HG03196 (cell line): ENCODE measurements at regions not wholly inside any gene's neighbourhood (a gene's known extent, or its start where the extent isn't known, plus 50 kb on each side); places are given as distances from the start of the nearest gene placed in this dataset.
A peak's percentile ranks its signal among the peaks of the same experiment; 100 is the strongest.

ENCODE experiments used
- ATAC-seq: cut with Tn5 transposase; IDR thresholded peaks from one replicate; pipeline ENCODE4 v1.9.1; 2021; ENCODE audit not compliant: unreplicated experiment

DNA sequence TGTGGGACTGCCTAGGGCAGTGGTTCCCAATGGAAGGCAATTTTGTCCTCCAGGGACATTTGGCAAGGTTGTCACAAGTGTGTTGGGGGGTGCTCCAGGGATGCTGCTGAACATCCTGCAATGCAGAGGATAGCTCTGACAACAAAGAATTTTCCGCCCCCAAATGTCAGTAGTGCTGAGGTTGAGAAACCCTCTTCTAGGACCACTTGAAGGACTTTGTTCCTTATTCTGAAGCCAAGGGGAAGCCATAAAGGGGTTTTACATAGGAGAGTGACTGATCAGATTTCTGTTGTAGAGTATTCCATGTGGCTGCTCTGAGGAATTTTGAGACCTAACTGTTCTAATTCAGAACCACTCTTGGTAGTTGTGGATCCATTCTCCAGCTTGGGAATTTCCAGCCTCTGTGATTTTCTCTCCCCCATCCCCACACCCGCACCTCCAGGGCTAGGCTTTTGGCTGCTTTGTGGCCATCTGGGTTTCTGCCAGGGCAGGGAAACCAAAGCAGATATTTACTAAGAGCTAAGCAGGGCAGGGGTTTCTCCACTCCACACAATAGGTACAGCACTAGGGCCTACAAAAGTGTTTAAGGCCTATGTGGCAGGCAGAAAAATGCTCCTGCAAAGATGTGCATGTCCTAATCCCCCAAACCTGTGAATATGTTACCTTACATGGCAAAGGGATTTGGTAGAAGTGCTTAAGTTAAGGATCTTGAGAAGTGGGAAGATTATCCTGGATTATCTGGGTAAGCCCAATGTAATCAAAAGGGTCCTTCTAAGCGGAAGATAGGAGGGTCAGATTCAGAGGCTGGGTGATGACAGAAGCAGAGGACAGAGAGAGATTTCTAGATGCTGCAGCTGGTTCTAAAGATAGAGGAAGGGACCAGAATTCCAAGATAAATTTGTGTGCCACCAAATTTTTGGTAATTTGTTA, 135.4 kb downstream of the TMEM17 start:
- ATAC-seq: no peak

DNA sequence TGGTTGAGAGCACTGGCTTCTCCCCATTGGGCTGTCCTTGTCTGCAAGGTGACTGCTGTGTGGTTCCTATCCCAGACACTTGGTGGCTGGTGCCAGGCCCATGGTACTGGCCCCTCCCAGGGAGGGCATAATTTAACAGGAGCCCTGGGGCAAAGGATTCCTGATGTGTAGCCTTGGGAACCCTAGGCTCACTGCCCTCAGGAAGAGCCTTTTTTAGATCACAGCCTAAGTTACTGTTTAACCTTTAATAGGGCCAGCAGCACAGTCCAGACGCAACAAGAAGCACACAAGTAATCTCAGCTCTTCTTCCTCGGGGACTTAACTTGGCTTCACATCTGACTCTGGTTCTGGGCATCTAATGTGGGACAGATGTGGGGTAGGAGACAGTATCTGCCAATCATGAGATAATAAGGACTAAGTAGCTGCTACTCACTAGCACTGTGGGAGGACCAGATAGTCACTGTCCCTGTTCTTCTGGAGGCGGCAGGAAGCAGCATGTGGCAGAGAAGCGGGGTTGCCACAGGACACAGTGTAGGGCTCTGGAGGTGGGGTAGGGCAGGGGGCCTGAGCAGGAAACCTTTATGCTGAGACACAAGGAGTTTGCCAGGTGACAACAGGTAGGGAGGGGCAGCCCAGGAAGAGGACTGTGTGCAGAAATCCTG, 136.3 kb downstream of the TMEM17 start:
- no peak for ATAC-seq

DNA sequence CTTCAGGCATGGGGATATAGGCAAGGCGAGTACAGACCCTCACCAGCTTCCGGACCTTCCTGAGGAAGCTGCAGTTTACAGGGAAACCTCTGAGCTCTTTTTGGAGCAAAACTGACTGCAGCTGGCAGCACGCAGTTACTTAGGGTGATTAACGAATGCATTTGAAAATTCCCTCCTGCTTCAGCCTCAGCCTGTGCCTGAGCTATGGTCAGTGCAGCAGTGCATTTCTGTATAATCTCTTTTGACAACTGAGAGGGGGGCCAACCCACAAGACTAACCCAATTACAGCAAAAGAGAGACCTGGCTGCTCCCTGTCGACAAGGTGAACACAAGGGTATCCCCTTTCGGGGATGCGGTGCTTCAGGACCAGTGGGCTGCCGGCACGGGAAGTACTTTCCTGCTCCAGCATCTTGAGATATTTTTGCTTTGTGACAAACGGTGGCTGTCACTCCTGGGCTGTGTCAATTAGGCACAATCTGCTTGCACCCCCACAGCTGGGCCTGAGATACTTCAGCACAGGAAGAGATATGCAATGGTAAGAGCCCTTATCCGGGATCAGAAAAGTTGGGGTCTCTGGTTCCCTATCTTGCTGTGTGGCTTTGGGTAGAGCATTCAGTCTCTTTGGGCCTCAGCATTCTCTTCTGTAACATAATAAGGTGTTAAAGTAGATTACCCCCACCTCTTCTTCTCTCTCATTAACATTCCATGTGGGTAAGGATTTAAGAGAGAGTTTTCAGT, 141.0 kb downstream of the TMEM17 start:
- ATAC-seq: no peak

DNA sequence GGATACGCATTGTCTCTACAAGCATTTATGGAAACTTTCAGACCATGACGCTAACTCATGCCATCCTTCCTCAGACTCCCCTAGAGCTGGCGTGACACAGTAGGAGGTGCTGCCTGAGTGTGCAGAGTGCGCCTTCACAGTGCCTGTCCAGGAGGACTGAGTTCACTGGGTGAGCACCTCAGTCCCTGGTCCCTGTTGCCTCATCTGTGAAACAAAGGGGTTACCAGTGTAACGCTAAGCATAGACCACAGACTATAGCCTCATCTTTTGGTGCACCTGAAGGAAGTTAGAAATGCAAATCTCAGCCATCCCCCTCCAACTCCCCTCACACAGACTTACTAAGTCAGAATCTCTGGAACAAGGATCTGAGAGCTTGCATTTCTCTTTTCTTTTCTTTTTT, 142.8 kb downstream of the TMEM17 start:
- peak; percentile 52 for ATAC-seq

DNA sequence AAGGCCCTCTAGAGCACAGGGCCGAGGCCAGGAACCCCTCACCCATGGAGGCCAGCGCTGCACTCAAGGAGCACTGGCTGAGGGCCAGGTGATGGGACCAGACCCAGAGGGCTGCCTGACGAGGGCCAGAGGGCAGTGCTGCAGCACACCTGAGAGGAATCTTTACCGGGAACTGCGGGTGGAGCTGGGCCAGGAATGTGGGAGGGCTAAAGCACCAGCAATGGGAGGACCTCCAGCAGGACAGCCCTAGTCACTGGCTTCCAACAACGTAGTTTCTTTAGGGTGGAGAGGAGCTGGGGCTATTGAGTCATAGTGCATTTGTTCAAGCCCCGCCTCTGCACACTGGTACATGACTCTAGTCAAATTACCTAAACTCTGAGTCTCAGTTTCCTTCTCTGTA, 143.4 kb downstream of the TMEM17 start:
- ATAC-seq: no peak

DNA sequence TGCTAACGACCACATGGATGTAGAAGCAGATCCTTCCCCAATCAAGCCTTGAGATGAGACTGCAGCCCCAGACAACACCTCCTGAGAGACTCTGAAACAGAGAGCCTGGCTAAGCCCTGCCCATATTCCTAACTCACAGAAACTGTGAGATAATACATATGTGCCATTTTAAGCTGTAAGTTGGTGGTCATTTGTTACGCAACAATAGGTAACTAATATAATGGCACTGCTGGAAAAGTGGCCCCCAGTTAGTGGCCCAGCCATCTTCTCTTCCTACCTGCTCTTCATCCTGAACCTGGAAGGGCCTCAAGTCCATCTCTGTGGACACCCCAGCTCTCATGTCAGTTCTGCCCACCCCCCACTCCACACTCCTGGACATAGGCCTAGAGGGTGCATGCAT, 144.0 kb downstream of the TMEM17 start:
- ATAC-seq: no peak

DNA sequence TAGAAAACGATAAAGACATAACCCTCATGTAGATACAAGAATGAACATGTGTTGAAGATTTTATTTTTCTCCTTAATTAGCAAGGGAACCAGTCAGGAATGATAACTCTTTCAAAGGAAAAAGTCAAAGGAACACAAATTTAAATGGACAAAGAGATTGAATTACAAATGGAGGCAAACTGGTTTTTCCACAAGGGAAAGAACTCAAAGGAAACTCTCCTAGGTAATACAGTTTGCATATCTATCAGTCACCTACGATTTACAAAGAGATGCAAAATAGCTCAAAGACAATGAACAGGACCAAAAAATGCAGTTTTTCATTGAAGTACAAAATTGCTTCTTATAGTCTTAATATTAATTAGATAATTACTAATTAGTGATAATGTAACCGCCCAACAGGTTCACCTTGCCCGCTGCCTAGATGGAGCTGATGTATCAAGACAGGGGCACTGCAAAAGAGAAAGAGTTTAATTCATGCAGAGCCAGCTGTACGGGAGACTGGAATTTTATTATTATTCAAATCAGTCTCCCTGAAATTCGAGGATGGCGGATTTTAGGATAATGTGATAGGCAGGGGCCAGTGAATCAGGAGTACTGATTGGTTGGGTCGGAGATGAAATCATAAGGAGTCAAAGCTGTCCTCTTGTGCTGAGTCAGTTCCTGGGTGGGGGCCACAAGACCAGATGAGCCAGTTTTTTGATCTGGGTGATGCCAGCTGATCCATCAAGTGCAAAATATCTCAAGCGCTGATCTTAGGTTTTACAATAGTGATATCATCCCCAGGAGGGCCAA, 151.0 kb downstream of the TMEM17 start:
- no peak for ATAC-seq

DNA sequence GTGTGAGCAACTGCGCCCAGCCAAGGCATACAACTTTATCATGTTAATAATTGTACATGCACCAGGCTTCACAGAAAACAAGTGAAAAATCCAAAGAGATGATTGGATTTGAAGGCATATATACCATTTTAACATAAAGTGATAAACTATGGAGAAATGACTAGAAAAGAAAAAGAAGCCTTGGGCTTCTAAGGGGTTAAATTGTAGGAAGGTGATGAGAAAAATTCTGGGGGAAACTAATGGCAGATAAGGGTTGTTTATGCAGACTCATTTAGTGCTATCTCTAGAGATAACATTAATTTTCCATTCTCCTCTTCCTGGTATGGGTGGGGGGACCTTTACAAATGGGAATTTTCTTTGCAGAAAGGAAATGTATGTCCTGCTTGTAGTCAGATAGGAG, 154.0 kb downstream of the TMEM17 start:
- no peak for ATAC-seq

DNA sequence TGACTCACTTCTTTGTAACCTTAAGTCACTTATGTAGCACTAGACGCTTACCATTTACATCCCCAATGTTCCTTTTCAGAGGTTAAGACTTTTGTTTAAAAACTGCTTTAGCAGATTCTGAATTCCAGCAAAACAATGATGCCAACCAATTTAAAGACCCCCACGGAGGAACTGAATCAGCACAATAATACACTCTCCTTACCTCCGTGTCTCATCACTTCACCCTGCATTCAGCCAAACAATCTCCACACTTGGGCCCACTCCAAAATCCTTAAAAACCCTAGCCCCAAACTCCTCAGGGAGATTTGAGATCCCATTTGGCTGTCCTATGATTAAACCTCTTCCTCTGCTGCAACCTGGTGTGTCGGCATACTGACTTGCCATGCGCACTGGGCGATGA, 153.9 kb downstream of the B3GNT2 start:
- no peak for ATAC-seq

DNA sequence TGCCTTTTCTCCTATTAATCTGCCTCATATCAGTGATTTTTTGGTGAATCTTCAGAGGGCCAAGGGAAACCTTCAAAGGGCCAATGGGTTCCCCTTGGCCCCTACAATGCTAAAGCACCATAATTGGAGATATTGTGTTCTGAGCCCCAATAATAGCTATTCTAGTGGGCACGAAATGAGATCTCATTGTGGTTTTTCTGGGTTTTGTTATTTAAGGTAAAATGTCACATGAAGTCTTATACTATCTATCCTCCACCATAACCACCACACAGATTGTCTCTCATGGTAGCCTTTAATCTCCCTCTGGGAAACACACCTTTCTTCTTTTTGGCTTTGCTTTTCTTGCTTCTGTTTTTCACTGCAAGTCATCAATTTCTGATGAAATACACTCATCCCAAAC, 152.8 kb downstream of the B3GNT2 start:
- ATAC-seq: no peak

DNA sequence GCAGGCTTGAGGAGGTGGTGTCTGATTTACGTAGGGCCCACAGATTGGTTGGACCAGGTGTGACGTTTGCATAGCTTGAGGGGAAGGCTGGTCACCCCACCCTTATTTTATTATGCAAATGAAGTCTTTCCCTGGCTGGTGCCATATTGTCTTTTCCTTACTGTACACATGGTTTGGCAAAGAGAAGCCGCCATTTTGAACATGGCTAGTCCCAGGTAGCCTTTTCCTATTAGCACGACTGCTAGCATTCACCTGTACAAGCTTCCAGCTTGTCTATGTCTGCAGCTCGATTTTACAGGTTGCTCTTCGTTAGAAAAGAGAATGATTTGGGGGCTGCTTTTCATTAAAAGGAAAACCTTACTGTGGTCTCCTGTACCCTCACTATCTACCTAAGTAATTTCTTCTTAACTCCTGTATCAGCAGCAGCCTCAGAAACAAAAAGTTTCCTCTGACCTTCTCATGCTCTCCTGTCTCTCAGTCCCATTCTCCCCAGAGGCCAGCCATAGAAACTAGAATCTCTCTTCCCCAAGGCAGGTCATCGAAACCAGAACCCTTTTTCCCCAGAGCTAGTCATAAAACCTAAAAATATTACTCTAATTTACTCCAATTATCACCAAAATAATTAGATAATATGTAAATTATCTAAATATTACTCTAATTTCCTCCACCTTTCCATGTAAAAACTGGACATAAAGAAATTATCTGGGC, 151.8 kb downstream of the B3GNT2 start:
- ATAC-seq: no peak

DNA sequence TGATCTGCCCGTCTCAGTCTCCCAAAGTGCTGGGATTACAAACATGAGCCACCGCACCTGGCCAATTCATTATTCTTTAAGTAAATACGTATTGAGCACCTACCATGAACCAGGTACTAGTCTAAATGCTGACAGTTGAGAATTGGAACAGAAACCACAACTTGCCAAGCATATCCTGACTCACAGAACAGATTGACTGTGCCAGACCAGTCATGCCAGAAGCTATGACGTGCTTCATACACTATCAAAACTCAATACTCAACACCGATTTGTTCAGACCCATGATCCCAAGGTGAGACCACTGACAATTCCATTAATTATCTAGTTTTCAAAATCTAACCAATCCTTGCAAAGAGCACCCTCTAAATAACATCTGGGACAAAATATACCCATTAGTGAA, 148.6 kb downstream of the B3GNT2 start:
- peak; percentile 63 for ATAC-seq

DNA sequence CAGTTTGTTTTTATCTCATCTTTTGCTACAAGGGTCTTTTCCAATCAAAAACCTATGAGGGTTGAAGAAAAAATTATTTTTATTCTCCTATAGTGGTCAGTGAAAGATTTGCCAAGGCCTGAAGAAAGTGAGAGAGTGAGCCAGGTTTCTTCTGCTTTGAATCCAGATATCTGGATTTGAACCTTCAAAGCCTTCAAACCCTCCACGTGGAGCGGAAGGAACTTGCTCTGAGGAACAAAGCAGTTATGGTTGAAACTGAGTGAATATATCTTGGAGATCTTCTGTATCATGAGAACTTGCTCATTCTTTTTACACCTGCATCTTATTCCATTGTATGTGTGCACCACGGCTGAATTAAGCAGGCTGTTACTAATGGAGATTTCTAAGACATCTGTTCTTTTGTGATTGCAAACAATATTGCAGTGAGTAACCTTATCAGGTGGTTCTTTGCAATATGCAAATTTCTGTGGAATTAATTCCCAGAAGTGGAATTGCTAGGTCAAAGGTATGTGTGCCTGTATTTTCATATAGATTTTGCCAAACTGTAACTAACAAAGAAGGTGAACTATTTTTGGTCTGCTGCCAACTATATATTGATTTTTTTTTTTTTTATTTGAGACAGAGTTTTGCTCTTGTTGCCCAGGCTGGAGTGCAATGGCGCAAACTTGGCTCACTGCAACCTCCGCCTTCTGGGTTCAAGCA, 147.9 kb downstream of the B3GNT2 start:
- ATAC-seq: no peak

DNA sequence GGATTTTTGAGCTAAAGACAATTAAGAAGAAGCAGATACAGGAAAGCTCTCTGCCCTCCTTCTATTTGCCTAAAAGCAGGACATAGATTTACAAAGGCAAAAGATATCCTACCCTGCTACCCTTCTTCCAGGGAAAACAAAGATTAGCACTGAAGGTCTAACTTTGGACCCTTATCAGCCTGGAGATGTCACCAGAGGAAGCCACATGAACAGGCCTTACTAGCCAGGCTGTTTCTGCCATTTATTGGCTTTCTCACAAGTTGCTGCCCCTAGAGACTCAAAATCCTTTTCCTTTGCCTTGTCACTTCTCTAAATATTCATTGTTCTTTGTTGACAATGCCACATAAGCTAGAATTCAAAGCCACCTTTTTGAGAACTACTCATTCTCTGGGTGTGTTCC, 147.3 kb downstream of the B3GNT2 start:
- no peak for ATAC-seq

DNA sequence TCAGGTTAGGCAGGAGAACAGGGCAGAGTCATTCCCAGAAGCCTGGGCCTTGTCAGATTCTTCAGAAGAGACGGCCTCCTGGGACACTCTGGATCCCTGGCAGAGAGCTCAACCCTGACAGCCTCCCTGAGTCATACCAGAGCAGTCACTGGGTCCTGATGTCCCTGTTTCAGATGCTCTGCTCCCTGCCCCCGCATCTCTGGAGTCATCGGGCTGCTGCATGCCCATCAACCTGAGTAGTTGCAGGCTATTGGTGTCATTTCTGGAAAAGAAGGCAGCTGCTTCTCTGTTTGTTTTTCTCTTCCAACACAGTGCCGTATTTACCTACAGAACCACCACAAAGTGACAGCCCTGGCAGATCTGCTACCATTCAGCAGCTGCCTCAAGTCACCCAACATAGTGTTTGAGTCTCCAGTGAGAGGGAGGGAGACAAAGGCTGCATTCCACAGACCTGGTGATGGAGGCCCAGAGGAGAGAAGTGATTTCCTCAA, 145.1 kb downstream of the B3GNT2 start:
- peak; percentile 73 for ATAC-seq

DNA sequence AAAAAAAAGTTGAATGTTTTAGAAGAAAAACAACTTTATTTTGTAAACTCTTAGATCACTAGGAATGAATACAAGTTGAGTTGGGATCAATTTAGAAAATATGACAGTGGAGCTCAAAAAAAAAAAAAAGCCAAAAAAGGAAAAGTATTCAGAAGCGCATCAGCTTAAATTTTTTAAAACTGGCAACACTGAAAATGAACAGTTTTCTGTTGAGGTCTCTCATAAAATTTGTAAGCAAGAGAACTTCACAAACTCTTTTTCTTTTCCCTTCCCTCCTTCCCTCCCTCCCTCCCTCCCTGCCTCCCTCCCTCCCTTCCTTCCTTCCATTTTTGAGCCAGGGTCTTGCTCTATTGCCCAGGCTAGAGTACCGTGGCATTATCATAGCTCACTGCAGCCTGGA, 143.9 kb downstream of the B3GNT2 start:
- ATAC-seq: no peak

DNA sequence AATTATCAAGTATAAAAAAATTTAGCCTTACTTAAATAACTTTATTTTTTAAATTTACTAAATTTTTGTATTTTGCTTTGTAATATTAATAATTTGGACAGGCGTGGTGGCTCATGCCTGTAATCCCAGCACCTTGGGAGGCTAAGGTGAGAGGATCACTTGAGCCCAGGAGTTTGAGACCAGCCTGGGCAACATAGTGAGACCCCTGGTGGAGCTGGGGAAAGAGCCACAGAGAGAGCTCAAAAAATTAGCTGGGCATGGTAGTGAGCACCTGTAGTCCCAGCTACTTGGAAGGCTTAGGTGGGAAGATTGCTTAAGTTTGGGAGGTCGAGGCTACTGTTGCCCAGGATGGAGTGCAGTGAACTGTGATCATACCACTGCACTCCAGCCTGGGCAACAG, 143.5 kb downstream of the B3GNT2 start:
- ATAC-seq: no peak

DNA sequence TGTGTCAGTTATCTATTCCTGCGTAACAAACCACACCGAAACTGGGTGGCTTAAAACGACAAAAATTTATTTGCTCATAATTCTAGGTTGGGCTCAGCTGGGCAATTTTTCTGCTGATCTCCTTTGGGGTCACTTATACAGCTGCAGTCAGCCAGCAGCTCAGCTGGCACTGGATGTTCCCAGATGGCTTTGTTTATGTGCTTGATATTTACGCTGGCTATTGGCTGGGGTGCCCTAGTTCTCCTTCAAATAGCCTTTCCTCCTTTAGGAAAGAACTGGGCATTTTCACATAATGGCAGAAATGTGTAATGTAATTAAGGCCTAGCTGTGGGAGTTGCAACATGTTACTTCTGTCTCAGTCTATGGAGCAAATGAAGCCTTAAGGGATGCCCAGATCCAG, 142.2 kb downstream of the B3GNT2 start:
- ATAC-seq: no peak

DNA sequence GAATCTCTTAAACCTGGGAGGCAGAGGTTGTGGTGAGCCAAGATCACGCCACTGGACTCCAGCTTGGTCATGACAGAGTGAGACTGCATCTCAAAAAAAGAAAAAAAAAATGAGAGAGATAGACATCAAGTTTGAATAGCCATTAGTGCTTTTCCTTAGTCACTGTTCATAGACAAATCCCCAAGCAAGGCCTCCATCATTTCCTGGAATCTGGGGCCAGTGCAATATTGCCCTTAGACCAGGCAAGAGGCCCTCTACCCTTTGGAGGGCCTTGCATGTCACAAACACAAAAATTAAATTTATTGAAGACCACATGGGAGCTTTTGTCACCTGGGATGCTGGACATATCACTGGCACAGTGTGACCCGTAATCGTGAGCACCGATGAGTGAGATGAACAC, 141.5 kb downstream of the B3GNT2 start:
- no peak for ATAC-seq

DNA sequence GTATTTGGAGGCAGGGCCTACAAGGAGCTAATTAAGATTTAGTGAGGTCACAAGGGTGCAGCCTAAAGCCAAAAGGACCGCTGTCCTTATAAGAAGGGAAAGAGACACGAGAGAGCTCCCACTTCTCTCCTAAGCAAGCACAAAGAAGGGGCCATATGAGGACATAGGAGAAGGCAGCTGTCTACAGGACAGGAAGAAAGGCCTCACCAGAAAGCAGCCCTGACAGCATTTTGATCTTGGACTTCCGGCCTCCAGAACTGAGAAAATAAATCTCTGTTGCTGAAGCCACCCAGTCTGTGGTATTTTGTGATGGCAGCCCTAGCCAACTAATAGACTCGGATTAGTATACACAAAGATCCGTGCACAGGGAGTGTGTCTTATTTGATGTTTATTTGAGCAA, 139.7 kb downstream of the B3GNT2 start:
- no peak for ATAC-seq
